ENCODE measurements at regions not wholly inside any gene's neighbourhood (a gene's known extent, or its start where the extent isn't known, plus 50 kb on each side); places are given as distances from the start of the nearest gene placed in this dataset.

DNA sequence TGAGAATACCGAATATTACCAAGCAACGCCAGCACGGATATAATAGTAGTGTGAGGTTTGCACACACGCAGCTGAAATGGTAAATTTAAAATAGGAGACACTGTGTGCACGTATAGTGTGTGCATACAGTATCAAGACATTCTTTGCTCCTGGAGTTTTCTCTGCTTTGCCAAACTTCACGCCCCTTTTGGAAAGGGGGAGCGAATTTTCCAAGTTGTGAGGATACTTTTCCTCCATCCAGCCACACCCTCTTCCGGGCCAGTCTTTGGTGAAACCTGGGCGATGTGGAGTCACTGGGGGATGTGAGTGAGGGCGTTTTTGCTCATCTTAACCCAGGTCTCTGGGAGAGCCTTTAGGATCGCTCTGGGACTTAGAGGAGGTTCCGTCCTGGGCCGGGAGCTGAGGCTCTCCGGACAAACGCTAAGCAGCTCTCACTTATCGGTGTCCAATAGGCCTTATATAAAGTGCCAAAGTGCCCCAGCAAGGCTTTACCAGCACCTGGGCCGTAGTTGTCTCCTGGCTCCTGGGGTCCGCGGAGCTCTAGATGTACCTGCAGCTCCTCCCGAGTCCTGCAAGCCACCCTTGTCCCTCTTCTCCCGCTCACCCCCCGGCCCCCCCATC lies 160.0 kb upstream of the MKI67 start:
- DNase-seq: no peak

DNA sequence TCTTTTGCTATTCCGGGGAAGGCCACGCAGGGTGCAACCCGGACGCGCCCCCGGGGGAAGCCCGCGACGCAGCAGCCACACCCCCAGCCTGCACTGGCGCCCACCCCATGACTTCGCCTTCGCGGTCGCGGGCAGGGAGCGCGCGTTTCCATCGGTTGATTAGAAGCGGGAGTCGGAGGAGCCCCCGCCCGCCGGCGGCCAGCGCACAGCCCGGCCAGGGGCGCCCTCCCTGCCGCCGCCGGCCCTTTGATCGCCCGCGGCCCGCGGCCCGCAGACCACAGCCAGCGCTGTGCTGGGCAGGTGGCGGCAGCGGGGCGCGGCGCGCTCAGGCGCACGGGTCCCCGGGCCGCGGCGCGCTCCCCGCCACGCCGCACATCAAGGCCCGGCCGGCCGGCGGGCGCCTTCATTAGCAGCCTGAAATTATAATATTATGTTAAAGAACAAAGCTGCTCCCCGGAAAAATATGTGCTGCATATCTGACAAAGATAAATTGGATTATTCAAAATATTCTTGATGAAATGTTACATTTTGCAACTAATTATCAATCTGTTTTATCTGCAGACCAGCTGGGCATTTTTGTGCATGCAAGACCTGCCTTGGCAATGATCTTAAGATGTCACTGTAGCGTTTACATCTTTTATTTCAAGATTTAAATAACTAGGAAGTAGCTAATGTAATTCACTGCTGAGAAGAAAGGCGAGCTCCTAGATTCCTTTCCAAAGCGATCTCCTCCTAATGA lies 160.7 kb upstream of the MKI67 start:
- DNase-seq: no peak

DNA sequence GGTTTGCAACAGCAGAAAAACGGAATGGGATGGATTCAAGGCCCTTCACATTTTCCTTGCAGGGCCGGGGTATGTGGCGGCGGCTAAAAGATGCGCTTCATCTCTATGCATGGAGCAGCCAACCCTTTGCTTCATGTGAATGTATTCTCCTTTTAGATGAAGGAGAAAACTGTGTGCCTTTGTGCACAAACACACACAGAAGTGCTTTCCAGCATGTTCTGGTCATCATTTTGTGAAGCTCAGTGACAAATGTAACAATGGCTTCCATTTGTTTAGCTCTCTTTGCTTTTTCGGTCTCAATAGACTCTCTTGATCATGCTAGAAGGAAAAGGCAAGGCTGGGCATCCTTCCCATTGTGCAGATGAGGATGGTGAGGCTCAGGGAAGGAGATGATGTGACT lies 161.7 kb upstream of the MKI67 start:
- no peak for DNase-seq

DNA sequence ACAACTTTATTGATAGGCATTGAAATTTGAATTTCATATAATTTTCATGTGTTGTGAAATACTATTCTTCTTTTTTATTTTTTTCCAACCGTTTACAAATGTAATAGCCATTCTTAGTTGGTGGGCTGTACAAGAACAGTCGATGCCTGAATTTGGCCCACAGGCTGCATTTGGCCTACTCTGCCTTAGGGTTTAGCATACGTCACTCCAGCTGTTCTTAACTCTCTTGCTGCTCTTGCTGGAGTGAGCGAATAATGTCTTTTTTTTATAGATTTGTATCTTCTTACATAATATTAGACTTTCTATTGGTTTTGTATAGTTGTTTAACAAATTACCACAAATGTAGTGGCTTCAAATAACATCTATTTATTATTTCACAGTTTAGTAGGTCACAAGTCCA lies 163.4 kb upstream of the MKI67 start:
- DNase-seq: no peak

DNA sequence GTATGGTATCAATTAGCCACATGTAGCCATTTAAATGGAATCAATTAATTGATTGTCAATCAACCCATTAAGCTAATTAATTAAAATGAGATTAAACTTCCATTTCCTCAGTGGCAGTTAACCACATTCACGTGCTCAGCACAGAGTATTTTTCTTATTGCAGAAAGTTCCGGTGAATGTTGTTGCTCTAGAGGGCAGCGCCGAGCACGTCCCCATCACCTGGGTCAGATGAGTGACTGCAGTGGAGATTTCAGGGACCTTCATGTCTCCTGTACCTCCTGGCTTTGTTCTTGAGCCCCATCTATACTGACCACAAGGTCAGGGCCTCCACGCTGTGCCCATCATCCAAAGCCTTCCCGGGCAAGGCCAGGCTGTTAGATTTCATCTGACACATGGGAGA lies 168.8 kb upstream of the MKI67 start:
- no peak for DNase-seq

DNA sequence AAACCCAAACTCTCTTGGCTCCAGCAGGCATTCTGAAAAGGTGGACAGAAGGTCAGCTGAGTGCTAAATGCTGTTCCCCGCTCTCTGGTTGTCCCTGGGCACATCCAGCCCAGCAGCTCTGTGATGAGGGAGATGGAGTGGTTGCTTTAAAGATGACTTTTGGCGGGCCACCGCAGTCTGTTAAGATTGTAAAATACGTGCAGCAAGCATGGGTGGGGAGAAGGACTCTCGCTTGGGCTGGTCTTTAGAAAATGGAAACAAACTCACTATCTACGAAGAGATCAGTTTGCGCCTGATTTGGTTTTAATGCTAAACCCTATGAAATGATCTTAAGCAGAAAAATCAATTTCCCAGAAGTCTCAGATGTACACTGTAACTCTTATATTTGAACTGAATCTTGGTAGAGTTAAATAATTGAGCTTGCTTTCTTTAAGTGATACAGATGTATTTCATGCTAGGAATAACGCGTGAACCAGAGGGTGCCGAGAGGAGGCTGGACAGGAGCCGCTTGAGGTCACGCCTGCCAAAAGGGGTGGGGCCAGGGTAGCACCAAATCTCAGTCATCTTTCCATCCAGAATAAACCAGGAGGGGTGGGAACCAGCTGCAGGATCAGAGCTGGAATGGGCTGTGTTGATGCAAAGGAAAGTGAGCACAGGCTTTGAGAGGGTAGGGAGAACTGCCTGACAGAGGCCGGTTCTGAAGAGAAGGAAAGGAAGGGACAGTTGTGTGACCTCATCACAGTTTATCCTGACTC lies 170.2 kb upstream of the MKI67 start:
- DNase-seq: no peak

DNA sequence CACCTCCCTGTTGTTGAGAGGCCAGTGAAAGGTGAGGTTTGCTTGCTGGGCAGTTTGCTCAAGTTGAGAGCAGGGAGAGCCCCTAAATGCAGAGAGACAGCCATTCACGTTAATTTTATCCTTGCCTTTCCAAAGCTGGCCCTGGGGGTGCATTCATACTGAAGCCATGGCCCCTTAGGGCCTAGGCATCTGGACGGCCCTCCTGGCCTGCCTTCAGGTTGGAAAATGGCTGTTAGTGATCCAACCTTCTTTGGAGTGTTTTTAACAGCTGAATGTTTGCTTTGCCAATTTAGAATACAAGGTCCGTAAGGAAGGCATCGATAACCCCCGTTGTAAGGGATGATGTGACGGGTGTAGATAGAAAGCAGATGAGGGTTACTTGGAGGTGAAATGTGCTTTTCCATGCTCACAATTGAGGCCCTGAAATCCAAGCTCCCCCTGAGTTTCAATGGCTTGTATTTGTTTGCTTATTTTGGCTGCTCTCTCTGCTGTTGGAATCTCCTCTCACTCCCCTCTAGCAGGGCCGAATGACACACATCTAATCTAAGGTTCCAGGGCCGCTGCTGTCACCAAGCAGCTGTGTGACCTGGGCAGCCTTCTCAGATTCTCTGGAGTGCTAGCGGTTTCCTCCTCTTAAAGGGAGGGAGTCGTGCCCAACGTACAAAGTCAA lies 171.6 kb upstream of the MKI67 start:
- no peak for DNase-seq

DNA sequence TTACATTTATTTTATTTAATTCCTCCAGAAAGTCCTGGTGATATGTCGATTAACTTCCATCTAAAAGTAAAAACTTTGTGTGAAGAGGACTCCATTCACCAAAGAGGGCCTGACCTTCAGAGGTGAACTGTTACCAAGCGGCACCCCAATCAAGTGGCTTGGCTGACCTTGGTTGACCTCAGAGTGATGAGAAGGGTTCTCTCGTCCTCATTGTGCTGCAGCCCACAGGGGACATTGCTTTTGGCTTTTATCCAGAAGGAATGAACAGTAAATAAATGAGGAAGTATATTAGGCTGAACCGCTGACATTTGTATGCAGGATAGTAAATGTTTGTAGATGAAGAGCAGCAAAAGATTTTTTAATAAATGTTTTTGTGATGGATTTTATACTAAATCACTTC lies 172.4 kb upstream of the MKI67 start:
- DNase-seq: no peak

DNA sequence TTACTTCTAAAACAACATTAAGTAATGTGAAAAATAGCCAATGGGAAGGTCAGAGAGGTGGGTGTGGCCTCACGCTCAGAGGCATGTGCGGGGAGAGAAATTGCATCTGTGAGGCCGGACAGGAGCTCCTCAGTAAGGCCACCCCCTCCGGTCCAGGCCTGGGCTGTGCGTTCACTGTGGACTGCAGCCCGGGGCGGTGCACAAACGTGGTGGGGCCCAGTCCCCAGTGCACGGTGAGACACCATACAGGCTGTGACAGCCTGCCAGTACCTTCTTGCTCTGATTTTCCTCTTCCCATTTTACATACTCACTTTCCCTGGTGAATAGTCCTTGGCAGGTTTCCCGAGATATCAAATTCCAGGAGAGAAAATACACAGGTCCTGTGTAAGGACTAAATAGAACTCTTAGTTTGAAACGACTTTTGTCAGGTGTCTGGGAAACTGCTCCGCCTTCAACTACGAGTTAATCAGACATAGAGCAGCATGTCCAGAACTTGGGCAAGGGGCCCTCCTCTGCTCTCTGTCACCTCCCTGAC lies 174.1 kb upstream of the MKI67 start:
- DNase-seq: no peak

DNA sequence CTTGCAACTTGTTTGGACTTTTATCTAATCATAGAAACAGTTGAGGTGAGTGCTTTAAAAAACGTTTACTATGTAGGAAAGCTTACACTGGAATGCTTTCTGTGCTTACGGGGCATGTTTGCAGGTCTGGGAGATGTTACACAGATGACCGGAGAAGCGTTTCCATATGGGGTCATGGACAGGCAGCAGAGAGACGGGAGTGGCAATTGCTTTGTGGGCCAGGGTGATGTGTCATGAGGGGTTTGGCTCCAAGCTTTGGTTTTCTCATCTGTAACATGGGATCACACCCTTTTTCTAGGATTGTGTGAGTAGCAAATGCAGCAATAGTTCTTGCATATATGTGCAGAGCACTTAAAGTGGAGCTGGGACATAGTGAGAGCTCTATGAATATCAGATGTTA lies 174.8 kb upstream of the MKI67 start:
- DNase-seq: no peak

DNA sequence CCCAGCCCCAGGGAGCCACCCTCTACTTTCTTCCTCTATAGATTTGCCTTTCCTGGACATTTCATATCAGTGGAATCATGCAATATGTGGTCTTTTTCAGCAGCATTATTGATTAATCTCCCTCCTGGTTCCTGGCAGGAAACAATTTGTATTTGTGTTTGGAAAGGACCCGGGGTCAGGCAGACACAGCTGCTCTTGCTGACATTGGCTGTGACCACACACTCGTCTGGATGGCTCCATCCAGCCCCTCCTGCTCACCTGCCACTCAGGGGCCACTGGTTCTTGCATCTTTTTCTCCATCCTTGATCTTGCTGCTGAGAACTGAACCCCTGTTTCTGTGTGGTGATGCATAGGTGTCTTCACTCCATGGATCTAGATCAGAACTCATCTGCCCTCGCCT lies 176.6 kb upstream of the MKI67 start:
- DNase-seq: no peak

DNA sequence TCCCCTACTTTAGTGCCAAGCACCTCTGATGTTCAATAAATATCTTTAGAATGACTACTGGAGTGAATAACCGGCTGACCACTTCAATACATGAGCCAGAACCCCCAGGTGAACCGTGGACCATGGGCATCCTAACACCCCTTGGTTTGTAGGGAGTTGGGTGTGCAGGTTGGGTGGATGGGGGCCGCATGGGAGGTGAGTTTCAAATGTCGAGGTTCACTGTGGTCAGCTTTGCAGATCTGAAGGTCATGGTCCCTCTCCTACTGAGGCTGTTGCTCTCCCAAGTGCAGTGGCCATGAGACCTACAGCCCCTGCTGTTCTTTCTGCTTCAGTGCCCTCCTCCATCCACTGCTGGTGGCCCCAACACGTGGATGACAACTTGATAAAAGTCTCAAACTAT lies 178.0 kb upstream of the MKI67 start:
- no peak for DNase-seq

DNA sequence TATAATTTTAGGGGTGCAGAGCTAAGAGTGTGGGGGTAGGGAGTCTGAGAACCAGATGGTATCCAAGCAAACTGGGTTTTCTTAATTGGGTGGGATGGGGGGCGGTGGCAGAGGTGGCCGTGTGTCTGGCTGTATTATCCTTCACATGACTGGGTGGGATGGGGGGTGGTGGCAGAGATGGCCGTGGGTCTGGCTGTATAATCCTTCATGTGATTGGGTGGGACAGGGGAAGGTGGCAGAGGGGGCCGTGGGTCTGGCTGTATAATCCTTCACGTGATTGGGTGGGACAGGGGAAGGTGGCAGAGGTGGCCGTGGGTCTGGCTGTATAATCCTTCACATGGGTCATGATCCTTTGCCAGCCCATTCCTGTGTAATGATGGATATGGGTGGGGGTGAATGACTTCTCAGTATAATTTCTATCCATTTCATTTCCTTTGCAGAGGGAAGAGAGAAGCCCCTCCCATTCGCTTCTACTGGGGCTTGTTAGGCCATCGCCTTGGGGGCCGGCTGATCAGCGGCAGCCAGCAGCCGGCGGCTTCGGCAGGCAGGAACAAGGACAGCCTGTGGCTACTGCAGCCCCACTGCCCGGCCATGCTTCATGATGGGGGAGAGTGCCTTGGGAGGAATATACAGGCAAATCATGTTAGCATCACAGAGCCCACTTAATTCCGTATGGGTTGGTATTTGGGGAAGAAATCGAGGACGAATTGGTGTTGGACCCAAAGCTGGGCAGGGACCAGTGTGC lies 179.6 kb upstream of the MKI67 start:
- no peak for DNase-seq

DNA sequence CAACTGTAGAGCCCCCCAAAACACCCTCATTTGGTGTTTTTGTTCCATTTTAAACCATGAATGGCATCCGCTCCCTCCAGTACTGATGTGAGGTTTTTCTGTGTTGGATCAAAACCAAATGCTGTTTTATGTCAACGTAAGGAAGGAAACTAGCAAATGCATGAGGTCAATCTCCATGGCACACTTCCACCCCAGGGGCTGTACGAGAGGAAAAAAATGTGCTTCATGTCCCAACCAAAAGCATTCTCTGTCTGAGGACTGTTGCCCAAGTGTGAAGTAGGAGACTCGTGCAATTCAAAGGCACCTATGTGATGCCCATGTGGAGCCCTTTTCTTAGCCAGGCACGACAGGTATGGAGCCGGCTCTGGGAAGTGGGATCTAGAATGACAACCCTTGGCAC lies 180.3 kb upstream of the MKI67 start:
- DNase-seq: no peak

DNA sequence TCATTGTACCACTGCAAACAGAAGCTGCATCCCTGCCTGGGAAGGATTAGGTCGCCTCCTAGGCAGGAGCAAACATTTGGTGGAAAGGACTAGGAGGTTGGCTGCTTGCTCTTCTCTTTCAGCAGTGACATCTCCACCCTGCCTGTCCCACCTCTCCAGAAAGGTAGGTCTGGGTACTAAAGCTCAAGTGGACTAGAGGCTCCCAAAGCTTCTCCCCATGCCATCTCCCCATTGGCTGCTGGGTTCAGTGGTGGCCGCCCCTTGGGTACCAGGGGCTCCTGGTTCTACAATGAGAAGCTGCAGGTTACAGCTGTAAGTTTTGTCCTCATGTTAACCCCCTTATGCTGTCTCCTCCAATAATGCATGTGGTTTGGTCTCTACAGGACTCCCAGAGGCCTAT lies 180.7 kb upstream of the MKI67 start:
- no peak for DNase-seq

DNA sequence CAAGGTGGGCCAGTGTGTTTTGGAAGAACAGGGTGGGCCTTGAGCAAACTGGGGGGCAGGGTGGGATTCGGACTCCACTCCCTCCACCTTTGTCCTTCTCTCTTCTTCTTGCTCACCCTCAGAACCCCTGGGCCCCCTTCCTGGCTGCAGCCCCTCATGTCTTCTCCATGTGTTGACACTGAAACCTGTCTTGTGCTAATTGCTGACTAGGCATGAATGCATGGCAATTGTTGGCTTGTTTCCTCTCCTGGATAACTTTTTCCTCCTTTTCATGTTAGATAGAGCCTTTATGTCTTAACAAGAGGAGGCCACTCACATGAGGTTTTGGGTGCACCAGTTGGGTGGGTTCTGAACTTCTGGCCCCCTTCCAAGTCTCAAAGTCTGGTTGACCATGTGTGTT lies 181.6 kb upstream of the MKI67 start:
- no peak for DNase-seq

DNA sequence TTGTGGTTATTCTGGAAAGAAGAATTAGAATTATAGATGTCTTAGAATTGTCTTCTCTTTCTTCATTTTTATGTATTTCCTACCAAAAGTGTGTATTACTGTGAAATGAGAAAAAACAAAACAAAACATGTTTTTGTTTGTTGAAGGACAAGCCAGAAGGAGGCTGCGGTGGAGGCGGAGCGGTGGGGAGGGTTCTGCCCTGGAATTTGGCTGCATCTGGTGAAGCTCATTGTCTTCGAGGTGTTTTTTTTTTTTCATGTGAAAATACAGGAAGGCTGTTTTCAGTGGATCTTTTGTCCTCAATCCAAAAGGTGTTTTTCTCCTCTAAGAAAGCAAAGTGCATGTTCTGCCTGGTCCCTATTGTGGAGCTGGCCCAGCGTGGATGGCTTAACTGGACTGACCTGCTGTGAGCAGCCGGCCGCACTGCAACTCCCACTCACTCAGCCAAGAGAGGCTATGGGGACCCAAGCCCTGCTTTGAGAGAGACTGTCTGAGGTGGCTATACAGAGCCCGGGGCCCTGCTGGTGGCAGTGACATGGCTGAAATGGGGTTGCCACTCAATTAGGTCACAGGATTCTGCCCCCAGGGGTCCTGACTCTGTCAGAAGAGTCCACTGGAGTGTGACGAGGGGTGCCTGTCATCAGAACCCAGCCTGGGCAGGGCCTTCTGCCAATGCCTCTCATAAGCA lies 184.9 kb upstream of the MKI67 start:
- DNase-seq: no peak

DNA sequence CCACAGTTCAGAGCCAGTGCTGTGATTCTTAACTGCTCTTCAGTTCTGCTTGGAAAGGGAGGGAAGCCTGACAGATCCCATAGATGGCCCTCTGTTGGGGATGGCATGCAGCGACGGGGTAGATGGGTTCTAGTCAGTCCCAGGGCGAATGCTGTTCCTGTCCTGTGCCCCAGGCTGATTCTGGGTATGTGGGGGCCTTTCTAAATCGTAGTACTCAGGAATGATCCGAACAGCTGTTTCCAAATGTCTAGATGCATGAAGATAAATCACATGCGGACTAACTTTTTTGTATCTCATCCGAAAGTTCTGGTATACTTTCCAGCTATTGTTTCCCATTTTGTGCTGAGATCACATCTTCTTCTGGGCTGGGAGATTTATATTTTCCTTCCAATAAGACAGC lies 186.0 kb upstream of the MKI67 start:
- no peak for DNase-seq

DNA sequence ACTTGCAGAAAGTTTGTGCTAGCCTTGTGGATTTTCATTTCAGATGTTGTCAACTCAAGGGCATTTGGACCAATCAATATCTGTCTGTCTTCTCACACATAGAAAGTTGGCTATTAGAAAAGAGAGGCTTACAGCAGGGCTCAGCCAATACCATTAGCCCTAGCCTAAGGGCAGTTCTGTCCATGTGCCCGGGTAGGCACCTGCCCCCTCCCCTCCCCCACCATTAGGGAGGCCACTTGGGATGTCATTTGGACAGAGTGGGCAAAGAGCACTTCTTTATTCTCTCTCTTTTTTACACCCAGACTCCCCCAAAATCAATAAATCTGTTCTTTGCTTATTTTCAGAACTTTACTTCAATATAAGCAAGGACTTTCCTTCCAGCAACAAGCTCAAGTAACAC lies 188.5 kb upstream of the MKI67 start:
- DNase-seq: no peak

DNA sequence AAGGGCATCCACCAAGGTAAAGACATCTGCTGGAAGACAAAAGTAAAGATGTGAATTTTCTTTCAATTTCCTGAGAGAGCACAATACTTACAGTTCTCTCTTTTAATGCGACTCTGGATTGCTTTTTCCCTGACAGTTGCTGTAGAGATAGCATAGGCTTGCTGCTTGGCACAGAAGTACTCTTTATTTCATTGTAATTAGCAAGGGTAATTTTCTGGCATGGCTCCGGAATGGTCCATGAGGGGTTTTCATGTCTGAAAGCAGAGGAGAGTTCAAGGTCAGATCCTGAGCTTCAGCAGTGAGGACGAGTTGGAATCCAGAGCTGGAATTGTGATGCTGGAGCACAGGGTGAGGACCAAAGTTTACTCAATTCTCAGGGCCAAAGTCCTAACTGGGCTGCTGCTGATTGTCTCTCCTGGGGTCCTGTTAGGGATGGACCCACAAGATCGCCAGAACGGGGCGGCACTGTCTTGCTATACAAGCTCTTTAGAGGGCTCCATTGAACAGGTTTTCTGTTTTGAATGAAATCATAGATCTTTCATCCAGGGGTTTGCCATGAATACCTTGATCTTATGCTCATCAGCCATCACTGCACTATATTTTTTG lies 190.0 kb upstream of the MKI67 start:
- no peak for DNase-seq

DNA sequence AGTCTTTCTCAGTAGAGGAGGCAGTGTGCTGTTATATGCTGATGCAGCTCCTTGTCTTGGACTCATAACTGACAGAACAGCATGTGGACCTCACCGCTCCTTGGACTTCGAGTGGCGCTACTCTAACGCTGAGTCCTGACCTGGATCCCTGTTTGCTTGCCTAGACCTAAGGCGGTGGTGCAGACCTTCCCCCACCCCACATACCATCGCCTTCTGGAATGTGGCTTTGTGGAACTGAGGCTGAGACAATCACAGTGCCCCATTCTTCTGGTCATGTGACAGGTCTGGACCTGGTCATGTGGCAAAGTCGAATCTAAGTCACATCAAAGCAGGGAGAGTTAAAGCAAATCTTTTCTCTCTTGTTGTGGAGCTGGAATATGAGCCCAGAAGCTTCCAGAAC lies 190.7 kb upstream of the MKI67 start:
- no peak for DNase-seq

DNA sequence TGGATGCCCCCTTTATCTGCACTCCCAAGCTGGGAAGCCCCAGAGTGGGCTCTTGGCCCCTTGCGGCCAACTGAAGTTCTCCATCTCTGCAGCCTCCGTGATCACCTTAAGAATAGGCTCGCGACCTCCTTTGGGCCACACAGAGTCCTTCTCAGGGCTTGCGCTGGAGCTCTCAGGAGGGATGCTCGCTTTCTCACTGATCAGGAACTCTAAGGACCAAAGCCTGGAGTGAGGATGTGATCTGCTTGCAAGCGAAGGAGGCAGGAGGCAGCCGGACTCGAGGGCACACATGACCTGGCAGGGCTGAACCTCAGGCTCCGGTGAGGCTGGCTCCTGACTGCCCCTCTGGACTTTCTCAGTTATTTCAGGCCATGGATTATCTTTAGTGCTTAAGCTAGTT lies 192.1 kb upstream of the MKI67 start:
- DNase-seq: no peak
